ENCODE measurements at regions not wholly inside any gene's neighbourhood (a gene's known extent, or its start where the extent isn't known, plus 50 kb on each side); places are given as distances from the start of the nearest gene placed in this dataset.

DNA sequence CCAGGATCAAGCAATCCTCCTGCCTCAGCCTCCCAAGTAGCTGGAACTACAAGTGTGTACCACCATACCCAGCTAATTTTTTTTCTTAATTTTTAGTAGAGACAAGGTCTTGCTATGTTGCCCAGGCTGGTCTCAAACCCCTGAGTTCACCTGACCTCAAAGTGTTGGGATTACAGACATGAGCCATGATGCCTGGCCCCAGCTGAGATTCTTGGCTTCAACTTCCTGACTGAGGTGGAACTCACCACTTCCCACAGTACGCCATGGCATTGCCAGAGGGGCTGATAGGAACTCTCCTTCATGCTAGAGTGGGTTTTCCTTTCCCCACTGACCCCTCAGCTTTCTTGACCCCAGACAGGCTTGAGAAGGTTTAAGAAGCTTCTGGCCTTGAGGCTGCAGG, 251.0 kb upstream of the CSF3R start:
- CTCF ChIA-PET, result interaction anchor here (0.6 kb wide), 1 partner anchor 972 kb away, joined by 4 read pairs; no protein-coding TSS in a partner anchor
- no peaks in the 10 kb centered on the region for H3K9me3 ChIP-seq (ENCODE audit: control insufficient read depth, insufficient read depth, low read length)
- no peak for DNase-seq (ENCODE audit: low read depth, low spot score)
- POLR2A ChIA-PET, result no interaction called here
- H3K27ac ChIP-seq (ENCODE audit: low read depth, low read length), result no peak overlapping the region
- no peak overlapping the region for H3K4me3 ChIP-seq (ENCODE audit: low read depth, low read length)
- H3K27me3 ChIP-seq (ENCODE audit: control insufficient read depth, insufficient read depth, low read length), result peaks cover 4% of the 10 kb centered on the region
- TF ChIP-seq, protein P1, sequence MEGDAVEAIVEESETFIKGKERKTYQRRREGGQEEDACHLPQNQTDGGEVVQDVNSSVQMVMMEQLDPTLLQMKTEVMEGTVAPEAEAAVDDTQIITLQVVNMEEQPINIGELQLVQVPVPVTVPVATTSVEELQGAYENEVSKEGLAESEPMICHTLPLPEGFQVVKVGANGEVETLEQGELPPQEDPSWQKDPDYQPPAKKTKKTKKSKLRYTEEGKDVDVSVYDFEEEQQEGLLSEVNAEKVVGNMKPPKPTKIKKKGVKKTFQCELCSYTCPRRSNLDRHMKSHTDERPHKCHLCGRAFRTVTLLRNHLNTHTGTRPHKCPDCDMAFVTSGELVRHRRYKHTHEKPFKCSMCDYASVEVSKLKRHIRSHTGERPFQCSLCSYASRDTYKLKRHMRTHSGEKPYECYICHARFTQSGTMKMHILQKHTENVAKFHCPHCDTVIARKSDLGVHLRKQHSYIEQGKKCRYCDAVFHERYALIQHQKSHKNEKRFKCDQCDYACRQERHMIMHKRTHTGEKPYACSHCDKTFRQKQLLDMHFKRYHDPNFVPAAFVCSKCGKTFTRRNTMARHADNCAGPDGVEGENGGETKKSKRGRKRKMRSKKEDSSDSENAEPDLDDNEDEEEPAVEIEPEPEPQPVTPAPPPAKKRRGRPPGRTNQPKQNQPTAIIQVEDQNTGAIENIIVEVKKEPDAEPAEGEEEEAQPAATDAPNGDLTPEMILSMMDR (IDR thresholded peaks at IDR 0.05; ENCODE audit: low read depth, low read length), result no peak

DNA sequence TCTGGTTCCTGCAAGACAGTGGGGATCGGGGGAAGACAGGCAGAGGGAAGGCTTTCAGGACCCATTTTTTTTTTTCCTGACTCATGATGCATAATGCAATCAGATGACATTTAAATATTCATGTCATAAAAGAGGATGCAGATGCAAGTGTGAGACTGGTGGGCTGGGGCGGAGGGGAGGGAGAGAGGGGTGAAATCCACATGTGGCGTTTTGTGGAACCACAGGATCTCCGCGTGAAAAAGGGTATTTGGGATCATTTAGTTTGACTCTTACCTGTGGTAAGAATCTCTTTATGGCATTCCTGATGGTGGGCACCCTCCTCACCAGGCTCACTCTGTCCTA, 249.3 kb upstream of the CSF3R start:
- DNase-seq (ENCODE audit: low read depth, low spot score), result no peak
- TF ChIP-seq, protein P1 (IDR thresholded peaks at IDR 0.05; ENCODE audit: low read depth, low read length), result no peak
- H3K9me3 ChIP-seq (ENCODE audit: control insufficient read depth, insufficient read depth, low read length), result no peaks in the 10 kb centered on the region
- no peak overlapping the region for H3K27ac ChIP-seq (ENCODE audit: low read depth, low read length)
- ChIA-PET CTCF (no interaction called here), POLR2A (no interaction called here)
- peaks cover 4% of the 10 kb centered on the region for H3K27me3 ChIP-seq (ENCODE audit: control insufficient read depth, insufficient read depth, low read length)
- H3K4me3 ChIP-seq (ENCODE audit: low read depth, low read length), result no peak overlapping the region

DNA sequence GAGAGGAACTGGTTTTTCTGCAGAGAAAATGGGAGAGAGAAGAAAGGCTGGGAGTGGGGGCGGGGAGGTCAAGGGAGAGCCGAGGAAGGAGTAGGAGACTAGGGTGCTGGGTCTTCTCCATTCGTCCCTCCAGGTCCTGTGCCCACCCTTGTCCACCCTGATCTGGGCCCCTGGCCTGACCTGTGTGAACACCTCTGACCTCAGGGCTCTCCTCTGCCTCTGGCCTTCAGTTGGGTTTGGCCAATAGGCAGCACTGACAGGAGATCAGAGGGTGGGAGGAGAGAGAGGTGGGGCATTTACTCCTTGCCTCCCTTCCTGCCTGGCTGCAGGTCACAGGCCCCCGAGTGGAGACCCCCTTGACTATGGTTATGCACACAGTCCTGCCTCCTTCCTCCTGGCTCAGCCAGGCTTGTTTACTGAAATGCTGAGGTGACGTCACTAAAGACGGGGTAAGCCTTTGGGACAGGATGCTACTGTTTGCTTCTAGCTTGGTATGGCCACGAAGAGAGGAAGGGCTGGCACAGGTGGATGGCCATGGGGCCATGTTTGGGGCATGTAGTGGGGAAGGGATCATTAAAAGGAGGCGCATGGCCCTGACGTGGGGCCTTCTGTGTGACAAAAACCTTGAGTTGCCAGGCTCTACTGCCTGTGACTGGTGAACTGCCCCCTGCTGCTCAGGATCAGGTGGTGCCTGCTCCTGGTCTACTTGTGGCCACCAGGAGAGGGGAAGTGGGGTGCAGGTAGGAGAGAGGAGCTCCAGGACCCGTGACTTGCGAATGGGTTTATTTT, 248.7 kb upstream of the CSF3R start:
- Histone ChIP-seq H3K9me3 (ENCODE audit: control insufficient read depth, insufficient read depth, low read length) (no peaks in the 10 kb centered on the region), H3K27ac (ENCODE audit: low read depth, low read length) (no peak overlapping the region), H3K4me3 (ENCODE audit: low read depth, low read length) (no peak overlapping the region), H3K27me3 (ENCODE audit: control insufficient read depth, insufficient read depth, low read length) (peaks cover 2% of the 10 kb centered on the region)
- TF ChIP-seq, protein P1 (IDR thresholded peaks at IDR 0.05; ENCODE audit: low read depth, low read length), result no peak
- POLR2A ChIA-PET, result no interaction called here
- DNase-seq (ENCODE audit: low read depth, low spot score), result no peak
- CTCF ChIA-PET, result no interaction called here

DNA sequence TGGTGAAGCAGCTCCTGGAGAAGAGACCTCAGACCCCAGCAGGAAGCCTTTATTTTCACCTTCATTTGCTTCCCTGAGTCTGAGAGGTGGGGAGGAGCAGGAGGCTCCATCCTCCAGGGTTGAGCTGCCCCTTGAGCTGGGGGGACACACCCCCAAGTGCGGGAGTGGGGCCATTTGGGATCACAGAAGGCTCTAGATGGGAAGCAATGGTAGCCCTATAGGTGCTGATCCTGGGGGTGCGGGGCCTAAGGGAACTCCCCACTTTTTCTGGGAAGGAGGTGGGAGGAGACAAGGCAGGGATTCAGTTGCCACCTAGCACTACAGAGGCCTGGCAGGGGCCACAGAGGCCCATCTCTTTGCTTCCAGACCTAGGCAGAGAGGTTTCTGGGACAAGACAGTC, 247.9 kb upstream of the CSF3R start:
- ChIA-PET POLR2A (no interaction called here), CTCF (no interaction called here)
- DNase-seq (ENCODE audit: low read depth, low spot score), result no peak
- Histone ChIP-seq H3K4me3 (ENCODE audit: low read depth, low read length) (no peak overlapping the region), H3K27me3 (ENCODE audit: control insufficient read depth, insufficient read depth, low read length) (no peaks in the 10 kb centered on the region), H3K27ac (ENCODE audit: low read depth, low read length) (no peak overlapping the region), H3K9me3 (ENCODE audit: control insufficient read depth, insufficient read depth, low read length) (no peaks in the 10 kb centered on the region)
- TF ChIP-seq, protein P1 (IDR thresholded peaks at IDR 0.05; ENCODE audit: low read depth, low read length), result no peak

DNA sequence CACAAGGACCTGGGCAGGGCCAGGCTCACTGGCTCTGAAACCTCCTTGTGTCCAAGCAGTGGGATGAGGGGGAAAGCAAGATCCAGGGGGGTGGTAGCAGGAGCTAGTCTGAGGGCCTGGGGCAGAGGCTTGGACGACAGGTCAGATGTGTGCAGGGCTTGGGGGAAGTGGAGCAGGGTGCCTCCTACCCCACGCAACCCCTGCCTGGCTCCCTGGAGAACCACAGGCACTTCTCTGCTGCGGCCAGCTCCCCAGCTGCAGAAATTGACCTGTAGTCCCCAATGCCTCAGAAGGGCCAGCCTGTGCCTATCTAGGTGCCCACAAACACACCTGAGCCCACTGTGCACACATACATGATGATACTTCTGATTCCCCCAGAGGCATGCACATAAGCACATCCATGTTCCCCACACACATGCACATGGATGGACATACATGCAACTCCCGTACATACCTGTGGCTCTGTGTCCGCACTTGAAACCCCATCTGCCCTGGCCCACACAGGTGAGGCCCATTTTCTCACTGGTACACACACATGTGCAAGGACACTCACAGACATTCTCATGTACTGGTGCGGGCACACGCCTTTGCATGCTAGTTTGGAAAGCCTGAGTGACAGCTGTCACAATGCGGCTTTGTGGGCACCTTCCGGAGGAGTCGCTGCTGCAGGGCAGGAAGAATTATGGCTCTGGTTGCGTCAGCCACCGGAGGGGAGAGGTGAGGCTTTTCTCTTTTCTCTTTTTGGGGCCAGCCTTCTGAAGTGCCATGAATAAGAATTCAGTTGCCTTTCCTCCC, 247.2 kb upstream of the CSF3R start:
- Histone ChIP-seq H3K9me3 (ENCODE audit: control insufficient read depth, insufficient read depth, low read length) (no peaks in the 10 kb centered on the region), H3K27me3 (ENCODE audit: control insufficient read depth, insufficient read depth, low read length) (no peaks in the 10 kb centered on the region), H3K27ac (ENCODE audit: low read depth, low read length) (no peak overlapping the region), H3K4me3 (ENCODE audit: low read depth, low read length) (no peak overlapping the region)
- TF ChIP-seq, protein P1 (IDR thresholded peaks at IDR 0.05; ENCODE audit: low read depth, low read length), result no peak
- ChIA-PET CTCF (no interaction called here), POLR2A (no interaction called here)
- DNase-seq (ENCODE audit: low read depth, low spot score), result no peak

All from AG04450 (cell line).